Prostate gland (tissue), 2 donors: ENCODE measurements at regions not wholly inside any gene's neighbourhood (a gene's known extent, or its start where the extent isn't known, plus 50 kb on each side); places are given as distances from the start of the nearest gene placed in this dataset.

Experiments used
- DNase-seq: peaks from one replicate; pipeline ENCODE4 v3.0.0-alpha.2; 2019; ENCODE audit warnings: low spot score
- H3K27ac ChIP-seq, 2 donors: fragments of 200-600 bp; sonication (generic); 2 replicates each; pipeline ENCODE4 v1.5.1; 2017 to 2019
- H3K27me3 ChIP-seq: fragments of 200-600 bp; sonication (generic); replicated peaks from 2 replicates; pipeline ENCODE4 v1.5.1; 2019; ENCODE audit not compliant: insufficient read depth
- H3K36me3 ChIP-seq, 2 donors: fragments of 200-600 bp; sonication (generic); 1 replicate in 1 of 2; 2 replicates in 1 of 2; pipeline versions ENCODE4 v1.5.1 to v1.8.1; 2017 to 2019
- H3K4me1 ChIP-seq: fragments of 200-600 bp; sonication (generic); replicated peaks from 2 replicates; pipeline ENCODE4 v1.5.1; 2019
- H3K4me3 ChIP-seq, 2 donors: fragments of 200-600 bp; sonication (generic); 2 replicates each; pipeline ENCODE4 v1.5.1; 2017 to 2019
- H3K9me3 ChIP-seq: fragments of 200-600 bp; sonication (generic); 2 replicates; pipeline ENCODE4 v1.5.1; 2017
- CTCF ChIP-seq, 4 experiments: fragments of 200-600 bp in 2 of 4; fragments of 450-650 bp in 2 of 4; sonication (generic) in 2 of 4; IDR thresholded peaks; 1 replicate in 3 of 4; 2 replicates in 1 of 4; pipeline ENCODE4 v1.5.1; 2016 to 2019; ENCODE audit warnings: antibody characterized with exemption in 4 of 4, mild to moderate bottlenecking in 2 of 4, moderate library complexity in 2 of 4
- POLR2A ChIP-seq: fragments of 450-650 bp; IDR thresholded peaks from one replicate; pipeline ENCODE4 v1.6.1; 2016; ENCODE audit warnings: antibody characterized with exemption, mild to moderate bottlenecking
- POLR2AphosphoS5 ChIP-seq: sonication (generic); formaldehyde crosslinking; IDR thresholded peaks from one replicate; pipeline ENCODE4 v1.6.1; 2017; ENCODE audit warnings: antibody characterized with exemption
- WGBS: methylation state at CpG from one replicate; pipeline ENCODE4 v1.1.5; 2018; 5-methylcytosine and 5-hydroxymethylcytosine counted together
- intact Hi-C: fragments of 100-400 bp; cut with DNase I; formaldehyde crosslinking; loops from one replicate; pipeline ENCODE4 v1.14.2; 2022

GRCh38 chr14:56002342-56002741 is 115.9 kb upstream of the PELI2 start:
- TF ChIP-seq POLR2A (no peak), CTCF (IDR thresholded peaks at IDR 0.05) (no peak), POLR2AphosphoS5 (no peak)
- Histone ChIP-seq H3K4me3 (no peak overlapping the region), H3K36me3 (no peaks in the 10 kb centered on the region), H3K4me1 (no peaks in the 10 kb centered on the region), H3K27ac (no peak overlapping the region), H3K9me3 (no peaks in the 10 kb centered on the region), H3K27me3 (no peaks in the 10 kb centered on the region)
- no peak for DNase-seq
- WGBS = 54% methylated on average over 7 of the region's 7 CpGs
- intact Hi-C loops = no loop called here

GRCh38 chr14:56002876-56003625 is 115.2 kb upstream of the PELI2 start:
- H3K4me1 ChIP-seq = no peaks in the 10 kb centered on the region
- no peaks in the 10 kb centered on the region for H3K27me3 ChIP-seq
- WGBS = 84% methylated on average over 11 of the region's 11 CpGs
- H3K27ac ChIP-seq = no peak overlapping the region
- intact Hi-C loops = no loop called here
- H3K4me3 ChIP-seq = no peak overlapping the region
- no peak for TF ChIP-seq POLR2AphosphoS5
- TF ChIP-seq POLR2A = no peak
- TF ChIP-seq CTCF (IDR thresholded peaks at IDR 0.05) = no peak
- DNase-seq = no peak
- H3K36me3 ChIP-seq = no peaks in the 10 kb centered on the region
- H3K9me3 ChIP-seq = no peaks in the 10 kb centered on the region

GRCh38 chr14:56004323-56004722 is 113.9 kb upstream of the PELI2 start:
- Histone ChIP-seq H3K4me1 (no peaks in the 10 kb centered on the region), H3K36me3 (no peaks in the 10 kb centered on the region), H3K27ac (no peak overlapping the region), H3K4me3 (no peak overlapping the region), H3K9me3 (no peaks in the 10 kb centered on the region), H3K27me3 (no peaks in the 10 kb centered on the region)
- WGBS = 52% methylated on average over 3 of the region's 3 CpGs
- no peak for TF ChIP-seq CTCF (IDR thresholded peaks at IDR 0.05)
- no peak for TF ChIP-seq POLR2A
- TF ChIP-seq POLR2AphosphoS5 = no peak
- no peak for DNase-seq
- intact Hi-C loops = no loop called here

GRCh38 chr14:56004786-56005185 is 113.4 kb upstream of the PELI2 start:
- TF ChIP-seq CTCF (IDR thresholded peaks at IDR 0.05) (no peak), POLR2A (no peak), POLR2AphosphoS5 (no peak)
- no peaks in the 10 kb centered on the region for H3K4me1 ChIP-seq
- H3K27me3 ChIP-seq = no peaks in the 10 kb centered on the region
- H3K27ac ChIP-seq = no peak overlapping the region
- no peaks in the 10 kb centered on the region for H3K9me3 ChIP-seq
- no peaks in the 10 kb centered on the region for H3K36me3 ChIP-seq
- WGBS = 25% methylated on average over 14 of the region's 14 CpGs
- intact Hi-C loops = no loop called here
- no peak for DNase-seq
- H3K4me3 ChIP-seq = no peak overlapping the region
